Cerebellar cortex (tissue), 1 donor: ENCODE measurements at regions not wholly inside any gene's neighbourhood (a gene's known extent, or its start where the extent isn't known, plus 50 kb on each side); places are given as distances from the start of the nearest gene placed in this dataset.
"Not testable (repeated sequence)": the region's sequence is repeated elsewhere in the genome, so short reads cannot be mapped to it uniquely, and the experiment has no call there.

ENCODE experiments used
- DNase-seq: peaks from one replicate; pipeline ENCODE4 v3.0.0-alpha.2; 2015; ENCODE audit warnings: low spot score

- DNase-seq, result no peak
Observed at GRCh38 chr6:113202852-113203714, 654.1 kb upstream of the MARCKS start.

- no peak for DNase-seq
Observed at GRCh38 chr6:113203715-113204110, 653.4 kb upstream of the MARCKS start.

GRCh38 chr6:113205553-113205952 is 651.6 kb upstream of the MARCKS start:
- DNase-seq, result no peak

- DNase-seq, result no peak
Observed at GRCh38 chr6:113208726-113209125, 648.4 kb upstream of the MARCKS start.

GRCh38 chr6:113209315-113209714 is 647.8 kb upstream of the MARCKS start:
- no peak for DNase-seq

- no peak for DNase-seq
Observed at GRCh38 chr6:113211170-113211569, 646.0 kb upstream of the MARCKS start.

GRCh38 chr6:113219783-113220182 is 637.4 kb upstream of the MARCKS start:
- no peak for DNase-seq

GRCh38 chr6:113220832-113221231 is 636.3 kb upstream of the MARCKS start:
- no peak for DNase-seq

GRCh38 chr6:113221850-113222249 is 635.3 kb upstream of the MARCKS start:
- DNase-seq, result no peak

- no peak for DNase-seq
Observed at GRCh38 chr6:113246186-113246585, 611.0 kb upstream of the MARCKS start.

- DNase-seq, result no peak
Observed at GRCh38 chr6:113248532-113248931, 608.6 kb upstream of the MARCKS start.

GRCh38 chr6:113254194-113254593 is 603.0 kb upstream of the MARCKS start:
- DNase-seq, result not testable (repeated sequence)

GRCh38 chr6:113258771-113259170 is 598.4 kb upstream of the MARCKS start:
- DNase-seq, result no peak

- no peak for DNase-seq
Observed at GRCh38 chr6:113271437-113271836, 585.7 kb upstream of the MARCKS start.

- no peak for DNase-seq
Observed at GRCh38 chr6:113276601-113277000, 580.5 kb upstream of the MARCKS start.

- no peak for DNase-seq
Observed at GRCh38 chr6:113277111-113277510, 580.0 kb upstream of the MARCKS start.

GRCh38 chr6:113281014-113281413 is 576.1 kb upstream of the MARCKS start:
- DNase-seq, result no peak

GRCh38 chr6:113281431-113281830 is 575.7 kb upstream of the MARCKS start:
- no peak for DNase-seq

- no peak for DNase-seq
Observed at GRCh38 chr6:113287396-113287795, 569.7 kb upstream of the MARCKS start.

GRCh38 chr6:113288409-113288808 is 568.7 kb upstream of the MARCKS start:
- no peak for DNase-seq

GRCh38 chr6:113289166-113289565 is 568.0 kb upstream of the MARCKS start:
- DNase-seq, result no peak

- no peak for DNase-seq
Observed at GRCh38 chr6:113290684-113291083, 566.5 kb upstream of the MARCKS start.

- DNase-seq, result peak; percentile 10
Observed at GRCh38 chr6:113291751-113292445, 565.2 kb upstream of the MARCKS start.
